ENCODE measurements at regions not wholly inside any gene's neighbourhood (a gene's known extent, or its start where the extent isn't known, plus 50 kb on each side); places are given as distances from the start of the nearest gene placed in this dataset.

GRCh38 chr18:72942766-72943165 is 75.0 kb upstream of the NETO1 start:
- Histone ChIP-seq H3K4me1 (ENCODE audit: insufficient read depth) (no peaks in the 10 kb centered on the region), H3K4me3 (no peak overlapping the region), H3K79me2 (replicated peaks; ENCODE audit: insufficient read depth) (no peaks in the 10 kb centered on the region), H2AFZ (no peak overlapping the region), H3K9me2 (ENCODE audit: insufficient read depth) (no peaks in the 10 kb centered on the region), H3K4me2 (no peak overlapping the region), H3K27ac (ENCODE audit: low read depth) (no peak overlapping the region), H3K36me3 (ENCODE audit: insufficient read depth) (no peaks in the 10 kb centered on the region), H3F3A (replicated peaks; ENCODE audit: low read depth) (no peaks in the 10 kb centered on the region), H4K20me1 (replicated peaks; ENCODE audit: insufficient read depth) (no peaks in the 10 kb centered on the region), H3K27me3 (ENCODE audit: insufficient read depth) (no peaks in the 10 kb centered on the region)
- H3K4me3 Mint-ChIP-seq = no peak overlapping the region
- DNase-seq (ENCODE audit: low spot score) = no peak
- H3K9me3 Mint-ChIP-seq = no peaks in the 10 kb centered on the region
- no peaks in the 10 kb centered on the region for H3K36me3 Mint-ChIP-seq (ENCODE audit: low read depth)
- no peaks in the 10 kb centered on the region for H3K27me3 Mint-ChIP-seq (ENCODE audit: insufficient read depth, low read depth, poor library complexity)
- H3K4me1 Mint-ChIP-seq = no peaks in the 10 kb centered on the region
- no peak for TF ChIP-seq POLR2AphosphoS5 (IDR thresholded peaks at IDR 0.05; ENCODE audit: low read depth)
- TF ChIP-seq EZH2 (IDR thresholded peaks at IDR 0.05; ENCODE audit: low read depth, unreplicated experiment) = no peak
- TF ChIP-seq STAT1 (IDR thresholded peaks at IDR 0.05; ENCODE audit: unreplicated experiment) = no peak
- TF ChIP-seq ZNF114 (CRISPR knock-in tag; IDR thresholded peaks at IDR 0.05) = no peak
- no peak for TF ChIP-seq NANOG (IDR thresholded peaks at IDR 0.05; ENCODE audit: borderline replicate concordance)
- TF ChIP-seq EZH2phosphoT487 (IDR thresholded peaks at IDR 0.05; ENCODE audit: unreplicated experiment) = no peak
- TF ChIP-seq, protein P1, sequence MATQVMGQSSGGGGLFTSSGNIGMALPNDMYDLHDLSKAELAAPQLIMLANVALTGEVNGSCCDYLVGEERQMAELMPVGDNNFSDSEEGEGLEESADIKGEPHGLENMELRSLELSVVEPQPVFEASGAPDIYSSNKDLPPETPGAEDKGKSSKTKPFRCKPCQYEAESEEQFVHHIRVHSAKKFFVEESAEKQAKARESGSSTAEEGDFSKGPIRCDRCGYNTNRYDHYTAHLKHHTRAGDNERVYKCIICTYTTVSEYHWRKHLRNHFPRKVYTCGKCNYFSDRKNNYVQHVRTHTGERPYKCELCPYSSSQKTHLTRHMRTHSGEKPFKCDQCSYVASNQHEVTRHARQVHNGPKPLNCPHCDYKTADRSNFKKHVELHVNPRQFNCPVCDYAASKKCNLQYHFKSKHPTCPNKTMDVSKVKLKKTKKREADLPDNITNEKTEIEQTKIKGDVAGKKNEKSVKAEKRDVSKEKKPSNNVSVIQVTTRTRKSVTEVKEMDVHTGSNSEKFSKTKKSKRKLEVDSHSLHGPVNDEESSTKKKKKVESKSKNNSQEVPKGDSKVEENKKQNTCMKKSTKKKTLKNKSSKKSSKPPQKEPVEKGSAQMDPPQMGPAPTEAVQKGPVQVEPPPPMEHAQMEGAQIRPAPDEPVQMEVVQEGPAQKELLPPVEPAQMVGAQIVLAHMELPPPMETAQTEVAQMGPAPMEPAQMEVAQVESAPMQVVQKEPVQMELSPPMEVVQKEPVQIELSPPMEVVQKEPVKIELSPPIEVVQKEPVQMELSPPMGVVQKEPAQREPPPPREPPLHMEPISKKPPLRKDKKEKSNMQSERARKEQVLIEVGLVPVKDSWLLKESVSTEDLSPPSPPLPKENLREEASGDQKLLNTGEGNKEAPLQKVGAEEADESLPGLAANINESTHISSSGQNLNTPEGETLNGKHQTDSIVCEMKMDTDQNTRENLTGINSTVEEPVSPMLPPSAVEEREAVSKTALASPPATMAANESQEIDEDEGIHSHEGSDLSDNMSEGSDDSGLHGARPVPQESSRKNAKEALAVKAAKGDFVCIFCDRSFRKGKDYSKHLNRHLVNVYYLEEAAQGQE (IDR thresholded peaks at IDR 0.05; ENCODE audit: unreplicated experiment) = no peak
- no peak overlapping the region for H3K27ac Mint-ChIP-seq
- ATAC-seq = no peak

GRCh38 chr18:72940986-72941385 is 73.2 kb upstream of the NETO1 start:
- Histone ChIP-seq H3K27ac (ENCODE audit: low read depth) (no peak overlapping the region), H3F3A (replicated peaks; ENCODE audit: low read depth) (no peaks in the 10 kb centered on the region), H2AFZ (no peak overlapping the region), H4K20me1 (replicated peaks; ENCODE audit: insufficient read depth) (no peaks in the 10 kb centered on the region), H3K79me2 (replicated peaks; ENCODE audit: insufficient read depth) (no peaks in the 10 kb centered on the region), H3K27me3 (ENCODE audit: insufficient read depth) (no peaks in the 10 kb centered on the region), H3K4me2 (no peak overlapping the region), H3K4me1 (ENCODE audit: insufficient read depth) (no peaks in the 10 kb centered on the region), H3K4me3 (no peak overlapping the region), H3K36me3 (ENCODE audit: insufficient read depth) (no peaks in the 10 kb centered on the region), H3K9me2 (ENCODE audit: insufficient read depth) (no peaks in the 10 kb centered on the region)
- Mint-ChIP-seq H3K27me3 (ENCODE audit: insufficient read depth, low read depth, poor library complexity) (no peaks in the 10 kb centered on the region), H3K4me1 (no peaks in the 10 kb centered on the region), H3K4me3 (no peak overlapping the region), H3K36me3 (ENCODE audit: low read depth) (no peaks in the 10 kb centered on the region), H3K9me3 (no peaks in the 10 kb centered on the region), H3K27ac (no peak overlapping the region)
- no peak for ATAC-seq
- DNase-seq (ENCODE audit: low spot score) = no peak
- TF ChIP-seq, protein P2, sequence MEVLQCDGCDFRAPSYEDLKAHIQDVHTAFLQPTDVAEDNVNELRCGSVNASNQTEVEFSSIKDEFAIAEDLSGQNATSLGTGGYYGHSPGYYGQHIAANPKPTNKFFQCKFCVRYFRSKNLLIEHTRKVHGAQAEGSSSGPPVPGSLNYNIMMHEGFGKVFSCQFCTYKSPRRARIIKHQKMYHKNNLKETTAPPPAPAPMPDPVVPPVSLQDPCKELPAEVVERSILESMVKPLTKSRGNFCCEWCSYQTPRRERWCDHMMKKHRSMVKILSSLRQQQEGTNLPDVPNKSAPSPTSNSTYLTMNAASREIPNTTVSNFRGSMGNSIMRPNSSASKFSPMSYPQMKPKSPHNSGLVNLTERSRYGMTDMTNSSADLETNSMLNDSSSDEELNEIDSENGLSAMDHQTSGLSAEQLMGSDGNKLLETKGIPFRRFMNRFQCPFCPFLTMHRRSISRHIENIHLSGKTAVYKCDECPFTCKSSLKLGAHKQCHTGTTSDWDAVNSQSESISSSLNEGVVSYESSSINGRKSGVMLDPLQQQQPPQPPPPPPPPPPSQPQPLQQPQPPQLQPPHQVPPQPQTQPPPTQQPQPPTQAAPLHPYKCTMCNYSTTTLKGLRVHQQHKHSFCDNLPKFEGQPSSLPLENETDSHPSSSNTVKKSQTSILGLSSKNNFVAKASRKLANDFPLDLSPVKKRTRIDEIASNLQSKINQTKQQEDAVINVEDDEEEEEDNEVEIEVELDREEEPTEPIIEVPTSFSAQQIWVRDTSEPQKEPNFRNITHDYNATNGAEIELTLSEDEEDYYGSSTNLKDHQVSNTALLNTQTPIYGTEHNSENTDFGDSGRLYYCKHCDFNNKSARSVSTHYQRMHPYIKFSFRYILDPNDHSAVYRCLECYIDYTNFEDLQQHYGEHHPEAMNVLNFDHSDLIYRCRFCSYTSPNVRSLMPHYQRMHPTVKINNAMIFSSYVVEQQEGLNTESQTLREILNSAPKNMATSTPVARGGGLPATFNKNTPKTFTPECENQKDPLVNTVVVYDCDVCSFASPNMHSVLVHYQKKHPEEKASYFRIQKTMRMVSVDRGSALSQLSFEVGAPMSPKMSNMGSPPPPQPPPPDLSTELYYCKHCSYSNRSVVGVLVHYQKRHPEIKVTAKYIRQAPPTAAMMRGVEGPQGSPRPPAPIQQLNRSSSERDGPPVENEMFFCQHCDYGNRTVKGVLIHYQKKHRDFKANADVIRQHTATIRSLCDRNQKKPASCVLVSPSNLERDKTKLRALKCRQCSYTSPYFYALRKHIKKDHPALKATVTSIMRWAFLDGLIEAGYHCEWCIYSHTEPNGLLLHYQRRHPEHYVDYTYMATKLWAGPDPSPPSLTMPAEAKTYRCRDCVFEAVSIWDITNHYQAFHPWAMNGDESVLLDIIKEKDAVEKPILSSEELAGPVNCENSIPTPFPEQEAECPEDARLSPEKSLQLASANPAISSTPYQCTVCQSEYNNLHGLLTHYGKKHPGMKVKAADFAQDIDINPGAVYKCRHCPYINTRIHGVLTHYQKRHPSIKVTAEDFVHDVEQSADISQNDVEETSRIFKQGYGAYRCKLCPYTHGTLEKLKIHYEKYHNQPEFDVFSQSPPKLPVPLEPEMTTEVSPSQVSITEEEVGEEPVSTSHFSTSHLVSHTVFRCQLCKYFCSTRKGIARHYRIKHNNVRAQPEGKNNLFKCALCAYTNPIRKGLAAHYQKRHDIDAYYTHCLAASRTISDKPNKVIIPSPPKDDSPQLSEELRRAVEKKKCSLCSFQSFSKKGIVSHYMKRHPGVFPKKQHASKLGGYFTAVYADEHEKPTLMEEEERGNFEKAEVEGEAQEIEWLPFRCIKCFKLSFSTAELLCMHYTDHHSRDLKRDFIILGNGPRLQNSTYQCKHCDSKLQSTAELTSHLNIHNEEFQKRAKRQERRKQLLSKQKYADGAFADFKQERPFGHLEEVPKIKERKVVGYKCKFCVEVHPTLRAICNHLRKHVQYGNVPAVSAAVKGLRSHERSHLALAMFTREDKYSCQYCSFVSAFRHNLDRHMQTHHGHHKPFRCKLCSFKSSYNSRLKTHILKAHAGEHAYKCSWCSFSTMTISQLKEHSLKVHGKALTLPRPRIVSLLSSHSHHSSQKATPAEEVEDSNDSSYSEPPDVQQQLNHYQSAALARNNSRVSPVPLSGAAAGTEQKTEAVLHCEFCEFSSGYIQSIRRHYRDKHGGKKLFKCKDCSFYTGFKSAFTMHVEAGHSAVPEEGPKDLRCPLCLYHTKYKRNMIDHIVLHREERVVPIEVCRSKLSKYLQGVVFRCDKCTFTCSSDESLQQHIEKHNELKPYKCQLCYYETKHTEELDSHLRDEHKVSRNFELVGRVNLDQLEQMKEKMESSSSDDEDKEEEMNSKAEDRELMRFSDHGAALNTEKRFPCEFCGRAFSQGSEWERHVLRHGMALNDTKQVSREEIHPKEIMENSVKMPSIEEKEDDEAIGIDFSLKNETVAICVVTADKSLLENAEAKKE (CRISPR knock-in tag; IDR thresholded peaks at IDR 0.05) = no peak
- no peak for TF ChIP-seq EZH2phosphoT487 (IDR thresholded peaks at IDR 0.05; ENCODE audit: unreplicated experiment)
- TF ChIP-seq JUNB (IDR thresholded peaks at IDR 0.05; ENCODE audit: unreplicated experiment) = no peak
- no peak for TF ChIP-seq ZNF114 (CRISPR knock-in tag; IDR thresholded peaks at IDR 0.05)
- TF ChIP-seq POLR2AphosphoS5 (IDR thresholded peaks at IDR 0.05; ENCODE audit: low read depth) = no peak
- TF ChIP-seq, protein P3, sequence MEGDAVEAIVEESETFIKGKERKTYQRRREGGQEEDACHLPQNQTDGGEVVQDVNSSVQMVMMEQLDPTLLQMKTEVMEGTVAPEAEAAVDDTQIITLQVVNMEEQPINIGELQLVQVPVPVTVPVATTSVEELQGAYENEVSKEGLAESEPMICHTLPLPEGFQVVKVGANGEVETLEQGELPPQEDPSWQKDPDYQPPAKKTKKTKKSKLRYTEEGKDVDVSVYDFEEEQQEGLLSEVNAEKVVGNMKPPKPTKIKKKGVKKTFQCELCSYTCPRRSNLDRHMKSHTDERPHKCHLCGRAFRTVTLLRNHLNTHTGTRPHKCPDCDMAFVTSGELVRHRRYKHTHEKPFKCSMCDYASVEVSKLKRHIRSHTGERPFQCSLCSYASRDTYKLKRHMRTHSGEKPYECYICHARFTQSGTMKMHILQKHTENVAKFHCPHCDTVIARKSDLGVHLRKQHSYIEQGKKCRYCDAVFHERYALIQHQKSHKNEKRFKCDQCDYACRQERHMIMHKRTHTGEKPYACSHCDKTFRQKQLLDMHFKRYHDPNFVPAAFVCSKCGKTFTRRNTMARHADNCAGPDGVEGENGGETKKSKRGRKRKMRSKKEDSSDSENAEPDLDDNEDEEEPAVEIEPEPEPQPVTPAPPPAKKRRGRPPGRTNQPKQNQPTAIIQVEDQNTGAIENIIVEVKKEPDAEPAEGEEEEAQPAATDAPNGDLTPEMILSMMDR (conservative IDR thresholded peaks at IDR 0.05; ENCODE audit: low read depth in 2 of 2) = no peak

All from GM23338 (cell line).